NCI-H146 treated with DMSO at 0.1 percent for 48 hours (cell line): ENCODE measurements at regions not wholly inside any gene's neighbourhood (a gene's known extent, or its start where the extent isn't known, plus 50 kb on each side); places are given as distances from the start of the nearest gene placed in this dataset.
"Not testable (repeated sequence)": the region's sequence is repeated elsewhere in the genome, so short reads cannot be mapped to it uniquely, and the experiment has no call there.

Experiments
- DNase-seq: peaks from one replicate; lab custom pipeline; 2025; ENCODE audit not compliant: unreplicated experiment; lab: John Stamatoyannopoulos, UW

GRCh38 chr5:34261020-34261419 lies 218.0 kb upstream of the C1QTNF3 start:
- DNase-seq, result not testable (repeated sequence)

GRCh38 chr5:34266151-34266550 lies 223.1 kb upstream of the C1QTNF3 start:
- DNase-seq, result not testable (repeated sequence)

GRCh38 chr5:34296759-34297158 lies 253.7 kb upstream of the C1QTNF3 start:
- not testable (repeated sequence) for DNase-seq

GRCh38 chr5:34329201-34329600 lies 286.2 kb upstream of the C1QTNF3 start:
- DNase-seq, result not testable (repeated sequence)

- DNase-seq, result not testable (repeated sequence)
Observed at GRCh38 chr5:34329611-34330108, 286.6 kb upstream of the C1QTNF3 start.

GRCh38 chr5:34331928-34332454 lies 289.0 kb upstream of the C1QTNF3 start:
- not testable (repeated sequence) for DNase-seq

GRCh38 chr5:34339408-34340001 lies 296.5 kb upstream of the C1QTNF3 start:
- not testable (repeated sequence) for DNase-seq

GRCh38 chr5:34354440-34354839 lies 301.7 kb upstream of the RAI14 start:
- not testable (repeated sequence) for DNase-seq

GRCh38 chr5:34371417-34371816 lies 284.7 kb upstream of the RAI14 start:
- not testable (repeated sequence) for DNase-seq

GRCh38 chr5:34371817-34372216 lies 284.3 kb upstream of the RAI14 start:
- DNase-seq, result not testable (repeated sequence)

- not testable (repeated sequence) for DNase-seq
Observed at GRCh38 chr5:34372739-34373138, 283.4 kb upstream of the RAI14 start.

GRCh38 chr5:34377651-34378050 lies 278.5 kb upstream of the RAI14 start:
- not testable (repeated sequence) for DNase-seq

GRCh38 chr5:34378498-34378897 lies 277.6 kb upstream of the RAI14 start:
- DNase-seq, result not testable (repeated sequence)

- DNase-seq, result not testable (repeated sequence)
Observed at GRCh38 chr5:34388754-34389153, 267.4 kb upstream of the RAI14 start.

GRCh38 chr5:34409373-34409772 lies 246.8 kb upstream of the RAI14 start:
- DNase-seq, result no peak

- no peak for DNase-seq
Observed at GRCh38 chr5:34410411-34411139, 245.6 kb upstream of the RAI14 start.

GRCh38 chr5:34411470-34412346 lies 244.4 kb upstream of the RAI14 start:
- peak; percentile 89 for DNase-seq

GRCh38 chr5:34412736-34413135 lies 243.4 kb upstream of the RAI14 start:
- DNase-seq, result no peak

- DNase-seq, result no peak
Observed at GRCh38 chr5:34415559-34416198, 240.4 kb upstream of the RAI14 start.

- DNase-seq, result no peak
Observed at GRCh38 chr5:34416501-34417008, 239.6 kb upstream of the RAI14 start.
